ENCODE measurements at regions not wholly inside any gene's neighbourhood (a gene's known extent, or its start where the extent isn't known, plus 50 kb on each side); places are given as distances from the start of the nearest gene placed in this dataset.

GRCh38 chr2:161077367-161078210 lies 82.6 kb upstream of the TANK start:
- no peak for TF ChIP-seq CTCF (IDR thresholded peaks at IDR 0.05)
- TF ChIP-seq POLR2A (IDR thresholded peaks at IDR 0.05) = no peak

Measured in esophagus squamous epithelium (tissue), 4 donors.